Right cardiac atrium (tissue), 5 donors: ENCODE measurements at regions not wholly inside any gene's neighbourhood (a gene's known extent, or its start where the extent isn't known, plus 50 kb on each side); places are given as distances from the start of the nearest gene placed in this dataset.

ENCODE experiments used
- ATAC-seq, 2 donors: fragments of 200-7000 bp; cut with Tn5 transposase; one replicate each; pipeline versions ENCODE4 v1.8.0 to v1.9.1; 2020; ENCODE audit warnings: moderate library complexity in 2 of 2, mild to moderate bottlenecking in 1 of 2
- DNase-seq, 3 donors: peaks; one replicate each; pipeline ENCODE4 v3.0.0-alpha.2; 2020
- H3K27ac ChIP-seq: one replicate; pipeline ENCODE4 v1.5.1; 2013; ENCODE audit warnings: mild to moderate bottlenecking, low read length, control low read depth, moderate library complexity
- H3K27me3 ChIP-seq: one replicate; pipeline ENCODE4 v1.6.1; 2013; ENCODE audit not compliant: control insufficient read depth, insufficient read depth
- H3K4me1 ChIP-seq: one replicate; pipeline ENCODE4 v1.6.1; 2013; ENCODE audit warnings: low read length; ENCODE audit not compliant: control insufficient read depth, insufficient read depth
- H3K4me3 ChIP-seq: one replicate; pipeline ENCODE4 v1.5.1; 2013; ENCODE audit warnings: low read length, control low read depth
- H3K9me3 ChIP-seq: one replicate; pipeline ENCODE4 v1.6.1; 2013; ENCODE audit warnings: low read length; ENCODE audit not compliant: control insufficient read depth
- WGBS: extraction: QIAGEN DNeasy Blood & Tissue Kit; methylation state at CpG from one replicate; pipeline ENCODE4 v1.1.7; 2013; 5-methylcytosine and 5-hydroxymethylcytosine counted together
- intact Hi-C, 4 donors: fragments of 100-400 bp; cut with DNase I; formaldehyde crosslinking; loops; one replicate each; pipeline versions ENCODE4 v1.11.0 to v1.14.0; 2022 to 2023
- donor health status: healthy with polysubstance abuse.
- donor health status: DM: no; HTN: yes; CAD: no.
- donor health status: DM: no; HTN: no; CAD: no.
- donor health status: DM: no; HTN: yes; CAD: no; lungs with severe emphysema.
- donor health status: DM: yes; HTN: yes; CAD: no.

GRCh38 chr4:160928482-160928881 lies 1235.3 kb downstream of the FSTL5 start:
- Histone ChIP-seq H3K4me1 (no peaks in the 10 kb centered on the region), H3K9me3 (no peaks in the 10 kb centered on the region), H3K27me3 (no peaks in the 10 kb centered on the region), H3K4me3 (no peak overlapping the region), H3K27ac (no peak overlapping the region)
- WGBS: 39% methylated on average over 3 of the region's 3 CpGs
- DNase-seq (no peak), ATAC-seq (no peak)
- intact Hi-C loops: no loop called here

DNA sequence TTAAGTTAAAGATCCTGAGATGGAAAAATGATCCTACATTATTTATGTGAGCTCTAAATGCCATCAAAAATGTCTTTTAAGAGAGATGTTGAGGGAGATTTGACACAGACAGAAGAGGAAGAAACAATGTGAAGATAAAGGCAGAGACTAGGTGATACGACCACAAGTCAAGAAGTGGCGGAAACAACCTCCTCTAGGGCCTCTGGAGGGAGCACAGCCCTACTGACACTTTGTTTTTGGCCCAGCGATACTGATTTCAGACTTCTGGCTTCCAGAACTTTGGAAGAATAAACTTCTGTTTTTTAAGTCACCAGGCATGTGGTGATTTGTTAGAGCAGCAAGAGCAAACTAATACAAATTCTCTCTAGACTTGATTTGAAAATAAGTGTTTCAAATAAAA lies 1216.1 kb downstream of the FSTL5 start:
- Histone ChIP-seq H3K27me3 (no peaks in the 10 kb centered on the region), H3K4me1 (no peaks in the 10 kb centered on the region), H3K9me3 (no peaks in the 10 kb centered on the region), H3K27ac (no peak overlapping the region), H3K4me3 (no peak overlapping the region)
- intact Hi-C loops: no loop called here
- ATAC-seq: no peak
- DNase-seq: no peak
- WGBS: 67% methylated on average over 3 of the region's 3 CpGs

- Histone ChIP-seq H3K27me3 (no peaks in the 10 kb centered on the region), H3K27ac (no peak overlapping the region), H3K4me3 (no peak overlapping the region), H3K9me3 (no peaks in the 10 kb centered on the region), H3K4me1 (no peaks in the 10 kb centered on the region)
- ATAC-seq: no peak
- DNase-seq: no peak
- intact Hi-C loops: no loop called here
Observed at GRCh38 chr4:160956875-160957274, 1206.9 kb downstream of the FSTL5 start.

GRCh38 chr4:160969925-160970324 lies 1193.9 kb downstream of the FSTL5 start:
- intact Hi-C loops: no loop called here
- Histone ChIP-seq H3K4me1 (no peaks in the 10 kb centered on the region), H3K27ac (no peak overlapping the region), H3K9me3 (no peaks in the 10 kb centered on the region), H3K27me3 (no peaks in the 10 kb centered on the region), H3K4me3 (no peak overlapping the region)
- no peak for ATAC-seq
- WGBS: 20% methylated on average over 1 of the region's 1 CpG
- no peak for DNase-seq

- H3K27me3 ChIP-seq: no peaks in the 10 kb centered on the region
- no peak for DNase-seq
- no peaks in the 10 kb centered on the region for H3K4me1 ChIP-seq
- no peaks in the 10 kb centered on the region for H3K9me3 ChIP-seq
- intact Hi-C loops: no loop called here
- no peak overlapping the region for H3K27ac ChIP-seq
- 85% methylated on average over 3 of the region's 3 CpGs for WGBS
- H3K4me3 ChIP-seq: no peak overlapping the region
- ATAC-seq: no peak
Observed at GRCh38 chr4:160980091-160980490, 1183.7 kb downstream of the FSTL5 start.

GRCh38 chr4:160981083-160981482 lies 1182.7 kb downstream of the FSTL5 start:
- WGBS: 70% methylated on average over 2 of the region's 2 CpGs
- Histone ChIP-seq H3K27ac (no peak overlapping the region), H3K4me1 (no peaks in the 10 kb centered on the region), H3K9me3 (no peaks in the 10 kb centered on the region), H3K4me3 (no peak overlapping the region), H3K27me3 (no peaks in the 10 kb centered on the region)
- no peak for DNase-seq
- intact Hi-C loops: no loop called here
- no peak for ATAC-seq

DNA sequence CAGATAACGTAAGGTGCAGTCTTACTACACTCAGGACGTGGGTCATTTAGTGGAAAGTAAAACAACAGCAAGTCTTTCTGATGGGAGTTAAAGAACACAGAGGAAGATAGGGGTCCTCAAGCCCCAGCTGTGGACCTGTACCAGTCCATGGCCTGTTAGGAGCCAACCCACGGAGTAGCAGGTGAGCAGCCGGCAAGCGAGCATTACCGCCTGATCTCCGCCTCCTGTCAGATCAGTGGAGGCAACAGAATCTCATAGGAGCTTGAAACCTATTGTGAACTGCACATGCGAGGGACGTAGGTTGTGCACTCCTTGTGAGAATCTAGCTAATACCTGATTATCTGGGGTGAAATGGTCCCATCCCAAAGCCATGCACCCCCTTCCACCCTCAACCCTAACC lies 1180.8 kb downstream of the FSTL5 start:
- H3K27me3 ChIP-seq: no peaks in the 10 kb centered on the region
- ATAC-seq: no peak
- H3K4me1 ChIP-seq: no peaks in the 10 kb centered on the region
- no peak overlapping the region for H3K27ac ChIP-seq
- 88% methylated on average over 9 of the region's 9 CpGs for WGBS
- no peaks in the 10 kb centered on the region for H3K9me3 ChIP-seq
- no peak overlapping the region for H3K4me3 ChIP-seq
- peak in 1 of 3 donors; percentile 17 for DNase-seq
- intact Hi-C loops: no loop called here

DNA sequence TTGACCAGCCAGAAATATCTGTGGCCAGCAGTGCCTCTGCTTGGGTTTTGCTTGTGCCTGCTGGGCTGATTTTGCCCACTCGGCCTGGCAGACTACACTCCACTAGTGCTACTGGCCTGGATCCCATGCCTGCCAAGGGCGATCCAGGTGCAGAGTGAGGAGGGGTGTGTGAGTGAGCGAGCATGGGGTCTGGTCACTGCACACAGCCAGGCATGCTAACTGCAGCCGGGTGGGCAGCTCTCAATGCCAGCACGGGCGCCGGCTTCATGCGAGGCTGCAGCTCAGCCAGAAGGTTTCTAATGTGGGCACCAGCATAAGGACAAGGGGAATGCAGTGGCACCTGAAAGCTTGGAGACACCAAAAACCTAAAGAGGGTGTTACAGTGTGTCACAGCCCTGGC lies 1161.4 kb downstream of the FSTL5 start:
- intact Hi-C loops: no loop called here
- ATAC-seq: no peak
- H3K27ac ChIP-seq: no peak overlapping the region

DNA sequence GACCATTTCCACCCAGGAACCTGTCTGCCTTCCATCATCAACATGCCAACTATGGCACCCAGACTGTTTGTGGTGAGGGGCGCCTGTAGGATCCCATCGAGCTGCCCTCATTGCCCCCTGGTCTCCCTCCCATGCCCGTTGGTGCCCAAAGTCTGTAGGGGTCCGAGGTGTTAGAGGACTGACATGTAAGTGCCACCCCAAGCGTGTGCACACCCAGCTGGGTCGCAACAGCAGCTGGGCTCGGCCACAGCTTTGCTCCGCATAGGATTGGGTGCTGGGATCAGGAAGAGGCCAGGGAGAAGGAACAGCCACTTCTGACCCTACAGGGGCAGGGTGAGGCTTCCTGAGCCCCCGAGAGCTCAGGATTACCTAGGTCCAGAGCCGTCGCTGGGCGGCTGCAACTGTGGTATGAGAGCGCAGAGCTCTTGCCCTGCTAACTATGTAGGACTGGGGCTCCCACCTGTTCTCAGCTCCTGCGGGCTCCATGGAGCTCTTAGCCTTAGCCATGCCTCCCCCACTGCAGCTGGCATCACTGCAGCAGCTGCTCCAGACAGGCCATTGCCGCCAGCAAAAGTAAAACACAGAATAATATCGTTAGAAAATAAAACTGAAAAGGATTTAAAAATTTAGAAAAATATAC lies 1160.3 kb downstream of the FSTL5 start:
- Histone ChIP-seq H3K27me3 (no peaks in the 10 kb centered on the region), H3K9me3 (no peaks in the 10 kb centered on the region), H3K4me1 (no peaks in the 10 kb centered on the region), H3K27ac (no peak overlapping the region), H3K4me3 (no peak overlapping the region)
- WGBS: 91% methylated on average over 16 of the region's 16 CpGs
- ATAC-seq (no peak), DNase-seq (peak in 1 of 3 donors; percentile 28)
- intact Hi-C loops: no loop called here

More for the DNA sequence above, 1161.4 kb downstream of the FSTL5 start:
- Histone ChIP-seq H3K4me3 (no peak overlapping the region), H3K4me1 (no peaks in the 10 kb centered on the region), H3K9me3 (no peaks in the 10 kb centered on the region), H3K27me3 (no peaks in the 10 kb centered on the region)
- peak in 1 of 3 donors; percentile 5 for DNase-seq
- WGBS: 89% methylated on average over 8 of the region's 8 CpGs

DNA sequence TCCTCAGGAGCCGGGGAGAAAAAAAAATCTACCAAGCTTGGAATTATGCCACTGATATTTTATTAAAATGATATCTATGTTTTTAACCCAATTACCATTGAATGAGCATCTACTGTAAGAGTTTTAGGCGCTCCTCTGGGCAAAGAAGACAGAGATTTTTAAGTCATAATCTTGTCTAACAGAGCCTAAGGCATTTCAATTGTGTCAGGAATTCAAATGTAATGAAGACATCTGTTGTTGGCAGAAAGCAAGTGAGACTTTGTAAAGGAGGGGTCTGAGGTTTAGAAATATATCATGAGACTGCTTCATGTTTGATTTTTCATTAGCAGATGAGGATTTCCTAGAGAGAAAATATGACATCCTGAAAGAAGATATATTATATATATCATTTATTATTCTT lies 1158.1 kb downstream of the FSTL5 start:
- Histone ChIP-seq H3K9me3 (no peaks in the 10 kb centered on the region), H3K27ac (no peak overlapping the region), H3K27me3 (no peaks in the 10 kb centered on the region), H3K4me3 (no peak overlapping the region), H3K4me1 (no peaks in the 10 kb centered on the region)
- WGBS: 45% methylated on average over 2 of the region's 2 CpGs
- intact Hi-C loops: no loop called here
- no peak for DNase-seq
- ATAC-seq: no peak

DNA sequence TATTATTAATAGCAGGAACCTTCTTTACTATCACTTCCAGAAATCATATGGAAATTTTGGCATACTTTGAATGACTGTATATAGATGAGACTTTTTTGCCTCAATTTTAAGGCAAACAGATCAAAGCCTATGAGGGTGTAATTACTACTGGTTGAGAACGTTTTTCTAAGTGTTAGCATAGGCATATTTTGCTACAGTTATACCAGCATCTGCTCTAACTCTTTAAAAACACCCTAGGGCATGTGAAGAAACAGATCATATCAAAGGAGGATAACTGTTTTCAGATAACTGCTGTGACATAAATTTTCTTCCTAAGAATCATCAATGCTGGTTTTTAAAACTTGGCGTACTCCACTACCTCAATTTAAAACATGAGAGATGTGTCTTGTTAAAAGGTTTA lies 1155.3 kb downstream of the FSTL5 start:
- ATAC-seq: no peak

GRCh38 chr4:161010227-161010626 lies 1153.6 kb downstream of the FSTL5 start:
- no peak overlapping the region for H3K4me3 ChIP-seq
- H3K27ac ChIP-seq: no peak overlapping the region
- H3K9me3 ChIP-seq: no peaks in the 10 kb centered on the region
- intact Hi-C loops: no loop called here
- DNase-seq: no peak
- H3K27me3 ChIP-seq: no peaks in the 10 kb centered on the region
- no peak for ATAC-seq
- 80% methylated on average over 2 of the region's 2 CpGs for whole genome bisulfite sequencing
- H3K4me1 ChIP-seq: no peaks in the 10 kb centered on the region

More for the DNA sequence above, 1155.3 kb downstream of the FSTL5 start:
- no peak overlapping the region for H3K4me3 ChIP-seq
- H3K9me3 ChIP-seq: no peaks in the 10 kb centered on the region
- intact Hi-C loops: no loop called here
- WGBS: 61% methylated on average over 2 of the region's 2 CpGs
- no peak overlapping the region for H3K27ac ChIP-seq
- no peak for DNase-seq
- no peaks in the 10 kb centered on the region for H3K27me3 ChIP-seq
- no peaks in the 10 kb centered on the region for H3K4me1 ChIP-seq
